Stimulated activated CD4-positive, alpha-beta T cell treated with anti-CD3 and anti-CD28 coated beads, Interleukin-1b, Interleukin-23, amount 100 ng/mL, for 24 hours (primary cell): ENCODE measurements at regions not wholly inside any gene's neighbourhood (a gene's known extent, or its start where the extent isn't known, plus 50 kb on each side); places are given as distances from the start of the nearest gene placed in this dataset.
"Not testable (repeated sequence)": the region's sequence is repeated elsewhere in the genome, so short reads cannot be mapped to it uniquely, and the experiment has no call there.

Experiments used
- DNase-seq, 4 experiments: peaks; one replicate each; pipeline ENCODE4 v3.0.0-alpha.2; 2020; ENCODE audit warnings: low read depth in 4 of 4, low spot score in 1 of 4

- DNase-seq: no peak
Observed at GRCh38 chr2:5195636-5196035, 496.5 kb upstream of the SOX11 start.

GRCh38 chr2:5203134-5203755 lies 488.9 kb upstream of the SOX11 start:
- no peak for DNase-seq

GRCh38 chr2:5206742-5207141 lies 485.4 kb upstream of the SOX11 start:
- DNase-seq: not testable (repeated sequence)

- no peak for DNase-seq
Observed at GRCh38 chr2:5215989-5216607, 476.1 kb upstream of the SOX11 start.

- no peak for DNase-seq
Observed at GRCh38 chr2:5227062-5227699, 465.0 kb upstream of the SOX11 start.

- no peak for DNase-seq
Observed at GRCh38 chr2:5229574-5229973, 462.6 kb upstream of the SOX11 start.

- no peak for DNase-seq
Observed at GRCh38 chr2:5230444-5230843, 461.7 kb upstream of the SOX11 start.

GRCh38 chr2:5230855-5231254 lies 461.3 kb upstream of the SOX11 start:
- no peak for DNase-seq

- no peak for DNase-seq
Observed at GRCh38 chr2:5231287-5231686, 460.9 kb upstream of the SOX11 start.

- no peak for DNase-seq
Observed at GRCh38 chr2:5234563-5234962, 457.6 kb upstream of the SOX11 start.

- no peak for DNase-seq
Observed at GRCh38 chr2:5235701-5236100, 456.5 kb upstream of the SOX11 start.

- no peak for DNase-seq
Observed at GRCh38 chr2:5236249-5236648, 455.9 kb upstream of the SOX11 start.

GRCh38 chr2:5242751-5243150 lies 449.4 kb upstream of the SOX11 start:
- DNase-seq: no peak

- no peak for DNase-seq
Observed at GRCh38 chr2:5250482-5250881, 441.7 kb upstream of the SOX11 start.

GRCh38 chr2:5253263-5253662 lies 438.9 kb upstream of the SOX11 start:
- no peak for DNase-seq

GRCh38 chr2:5254791-5255332 lies 437.3 kb upstream of the SOX11 start:
- no peak for DNase-seq

- no peak for DNase-seq
Observed at GRCh38 chr2:5263291-5263690, 428.9 kb upstream of the SOX11 start.

GRCh38 chr2:5264361-5264760 lies 427.8 kb upstream of the SOX11 start:
- no peak for DNase-seq

GRCh38 chr2:5285061-5285460 lies 407.1 kb upstream of the SOX11 start:
- DNase-seq: no peak

GRCh38 chr2:5285872-5286769 lies 406.1 kb upstream of the SOX11 start:
- DNase-seq: no peak

GRCh38 chr2:5287558-5288334 lies 404.4 kb upstream of the SOX11 start:
- DNase-seq: no peak
